Activated CD4-positive, alpha-beta T cell treated with anti-CD3 and anti-CD28 coated beads, Interleukin-2, amount 10 ng/mL, durations not matched to agents 7 days and 5 days (primary cell): ENCODE measurements at regions not wholly inside any gene's neighbourhood (a gene's known extent, or its start where the extent isn't known, plus 50 kb on each side); places are given as distances from the start of the nearest gene placed in this dataset.
"Not testable (repeated sequence)": the region's sequence is repeated elsewhere in the genome, so short reads cannot be mapped to it uniquely, and the experiment has no call there.

Experiments used
- CTCF ChIA-PET: fragments of 350-600 bp; sonication (Branson Sonifier 250); formaldehyde crosslinking; loops from one replicate; lab custom pipeline; 2021; ENCODE audit warnings: antibody characterized with exemption; lab: Charles Lee
- POLR2A ChIA-PET: fragments of 350-600 bp; sonication (Branson Sonifier 250); formaldehyde crosslinking; loops from one replicate; lab custom pipeline; 2021; ENCODE audit warnings: antibody characterized with exemption; lab: Charles Lee
- DNase-seq: peaks from one replicate; pipeline ENCODE4 v3.0.0-alpha.2; 2020
- H3K27ac Mint-ChIP-seq: one replicate; pipeline ENCODE4 v1.8.0; 2021; ENCODE audit warnings: mild to moderate bottlenecking, moderate library complexity, mixed read lengths
- H3K27me3 Mint-ChIP-seq: one replicate; pipeline ENCODE4 v1.8.0; 2021; ENCODE audit warnings: mixed read lengths
- H3K36me3 Mint-ChIP-seq: one replicate; pipeline ENCODE4 v1.8.0; 2021; ENCODE audit warnings: low read depth, mixed read lengths
- H3K4me1 Mint-ChIP-seq: one replicate; pipeline ENCODE4 v1.8.0; 2021; ENCODE audit warnings: mixed read lengths
- H3K4me3 Mint-ChIP-seq: one replicate; pipeline ENCODE4 v1.8.0; 2021; ENCODE audit warnings: mild to moderate bottlenecking, moderate library complexity, mixed read lengths
- H3K9me3 Mint-ChIP-seq: one replicate; pipeline ENCODE4 v1.8.0; 2021; ENCODE audit warnings: mixed read lengths

- Mint-ChIP-seq H3K4me1 (no peaks in the 10 kb centered on the region), H3K4me3 (no peak overlapping the region), H3K27me3 (no peaks in the 10 kb centered on the region), H3K27ac (no peak overlapping the region), H3K36me3 (no peaks in the 10 kb centered on the region), H3K9me3 (no peaks in the 10 kb centered on the region)
- POLR2A ChIA-PET = no interaction called here
- DNase-seq = no peak
- CTCF ChIA-PET = no interaction called here
Measured at GRCh38 chr7:113649556-113649955, 269.3 kb downstream of the PPP1R3A start.

GRCh38 chr7:113639221-113639620, 279.6 kb downstream of the PPP1R3A start:
- Mint-ChIP-seq H3K4me3 (no peak overlapping the region), H3K4me1 (no peaks in the 10 kb centered on the region), H3K9me3 (no peaks in the 10 kb centered on the region), H3K27ac (no peak overlapping the region), H3K27me3 (no peaks in the 10 kb centered on the region), H3K36me3 (no peaks in the 10 kb centered on the region)
- CTCF ChIA-PET = no interaction called here
- DNase-seq = no peak
- POLR2A ChIA-PET = no interaction called here

GRCh38 chr7:113636727-113637421, 281.9 kb downstream of the PPP1R3A start:
- Mint-ChIP-seq H3K36me3 (no peaks in the 10 kb centered on the region), H3K27ac (no peak overlapping the region), H3K4me3 (no peak overlapping the region), H3K9me3 (no peaks in the 10 kb centered on the region), H3K4me1 (no peaks in the 10 kb centered on the region), H3K27me3 (no peaks in the 10 kb centered on the region)
- ChIA-PET POLR2A (no interaction called here), CTCF (no interaction called here)
- no peak for DNase-seq

- Mint-ChIP-seq H3K27me3 (no peaks in the 10 kb centered on the region), H3K4me3 (no peak overlapping the region), H3K9me3 (no peaks in the 10 kb centered on the region), H3K27ac (no peak overlapping the region), H3K4me1 (no peaks in the 10 kb centered on the region), H3K36me3 (no peaks in the 10 kb centered on the region)
- DNase-seq = no peak
- ChIA-PET POLR2A (no interaction called here), CTCF (no interaction called here)
Measured at GRCh38 chr7:113635492-113635891, 283.3 kb downstream of the PPP1R3A start.

- no peak for DNase-seq
- Mint-ChIP-seq H3K4me3 (no peak overlapping the region), H3K4me1 (no peaks in the 10 kb centered on the region), H3K27ac (no peak overlapping the region), H3K27me3 (no peaks in the 10 kb centered on the region), H3K9me3 (no peaks in the 10 kb centered on the region), H3K36me3 (no peaks in the 10 kb centered on the region)
- ChIA-PET POLR2A (no interaction called here), CTCF (no interaction called here)
Measured at GRCh38 chr7:113633073-113633472, 285.7 kb downstream of the PPP1R3A start.

- Mint-ChIP-seq H3K36me3 (no peaks in the 10 kb centered on the region), H3K4me3 (no peak overlapping the region), H3K27me3 (no peaks in the 10 kb centered on the region), H3K27ac (no peak overlapping the region), H3K4me1 (no peaks in the 10 kb centered on the region), H3K9me3 (no peaks in the 10 kb centered on the region)
- ChIA-PET CTCF (no interaction called here), POLR2A (no interaction called here)
- DNase-seq = no peak
Measured at GRCh38 chr7:113628948-113629847, 289.6 kb downstream of the PPP1R3A start.

GRCh38 chr7:113625494-113626102, 293.2 kb downstream of the PPP1R3A start:
- Mint-ChIP-seq H3K4me1 (no peaks in the 10 kb centered on the region), H3K27ac (no peak overlapping the region), H3K36me3 (no peaks in the 10 kb centered on the region), H3K27me3 (no peaks in the 10 kb centered on the region), H3K9me3 (peaks cover 2% of the 10 kb centered on the region), H3K4me3 (no peak overlapping the region)
- CTCF ChIA-PET = no interaction called here
- POLR2A ChIA-PET = no interaction called here
- DNase-seq = no peak

GRCh38 chr7:113622796-113623195, 296.0 kb downstream of the PPP1R3A start:
- H3K4me3 Mint-ChIP-seq = no peak overlapping the region
- ChIA-PET POLR2A (no interaction called here), CTCF (interaction anchor here (0.6 kb wide), 1 partner anchor 15 kb away, joined by 3 read pairs; no protein-coding TSS in a partner anchor)
- H3K9me3 Mint-ChIP-seq = peaks cover 5% of the 10 kb centered on the region
- no peak overlapping the region for H3K27ac Mint-ChIP-seq
- H3K36me3 Mint-ChIP-seq = no peaks in the 10 kb centered on the region
- H3K4me1 Mint-ChIP-seq = no peaks in the 10 kb centered on the region
- no peaks in the 10 kb centered on the region for H3K27me3 Mint-ChIP-seq
- DNase-seq = no peak

GRCh38 chr7:113610572-113610971, 308.2 kb downstream of the PPP1R3A start:
- Mint-ChIP-seq H3K9me3 (no peaks in the 10 kb centered on the region), H3K4me1 (no peaks in the 10 kb centered on the region), H3K36me3 (no peaks in the 10 kb centered on the region), H3K27ac (no peak overlapping the region), H3K27me3 (no peaks in the 10 kb centered on the region), H3K4me3 (no peak overlapping the region)
- no peak for DNase-seq
- POLR2A ChIA-PET = no interaction called here
- CTCF ChIA-PET = no interaction called here

GRCh38 chr7:113608782-113609181, 310.0 kb downstream of the PPP1R3A start:
- ChIA-PET CTCF (no interaction called here), POLR2A (no interaction called here)
- DNase-seq = no peak
- Mint-ChIP-seq H3K9me3 (no peaks in the 10 kb centered on the region), H3K27me3 (no peaks in the 10 kb centered on the region), H3K4me3 (no peak overlapping the region), H3K36me3 (no peaks in the 10 kb centered on the region), H3K4me1 (no peaks in the 10 kb centered on the region), H3K27ac (no peak overlapping the region)

- H3K9me3 Mint-ChIP-seq = no peaks in the 10 kb centered on the region
- H3K4me1 Mint-ChIP-seq = no peaks in the 10 kb centered on the region
- no peak overlapping the region for H3K4me3 Mint-ChIP-seq
- DNase-seq = no peak
- no peaks in the 10 kb centered on the region for H3K27me3 Mint-ChIP-seq
- H3K36me3 Mint-ChIP-seq = no peaks in the 10 kb centered on the region
- H3K27ac Mint-ChIP-seq = no peak overlapping the region
- POLR2A ChIA-PET = no interaction called here
- CTCF ChIA-PET = no interaction called here
Measured at GRCh38 chr7:113606325-113606724, 312.5 kb downstream of the PPP1R3A start.

- H3K4me1 Mint-ChIP-seq, H3K4me3 Mint-ChIP-seq, H3K9me3 Mint-ChIP-seq, H3K27ac Mint-ChIP-seq, H3K27me3 Mint-ChIP-seq, DNase-seq, POLR2A ChIA-PET, CTCF ChIA-PET, H3K36me3 Mint-ChIP-seq: not testable (repeated sequence)
Measured at GRCh38 chr7:113600428-113600827, 318.4 kb downstream of the PPP1R3A start.

GRCh38 chr7:113593455-113593854, 325.4 kb downstream of the PPP1R3A start:
- H3K27me3 Mint-ChIP-seq, CTCF ChIA-PET, H3K9me3 Mint-ChIP-seq, H3K36me3 Mint-ChIP-seq, DNase-seq, H3K27ac Mint-ChIP-seq, H3K4me1 Mint-ChIP-seq, POLR2A ChIA-PET, H3K4me3 Mint-ChIP-seq: not testable (repeated sequence)
